ENCODE measurements at regions not wholly inside any gene's neighbourhood (a gene's known extent, or its start where the extent isn't known, plus 50 kb on each side); places are given as distances from the start of the nearest gene placed in this dataset.

GRCh38 chr10:124346831-124347230 is 71.9 kb downstream of the OAT start:
- no peak for DNase-seq

GRCh38 chr10:124345521-124345920 is 73.2 kb downstream of the OAT start:
- no peak for DNase-seq

GRCh38 chr10:124344931-124345330 is 73.8 kb downstream of the OAT start:
- DNase-seq = no peak

DNA sequence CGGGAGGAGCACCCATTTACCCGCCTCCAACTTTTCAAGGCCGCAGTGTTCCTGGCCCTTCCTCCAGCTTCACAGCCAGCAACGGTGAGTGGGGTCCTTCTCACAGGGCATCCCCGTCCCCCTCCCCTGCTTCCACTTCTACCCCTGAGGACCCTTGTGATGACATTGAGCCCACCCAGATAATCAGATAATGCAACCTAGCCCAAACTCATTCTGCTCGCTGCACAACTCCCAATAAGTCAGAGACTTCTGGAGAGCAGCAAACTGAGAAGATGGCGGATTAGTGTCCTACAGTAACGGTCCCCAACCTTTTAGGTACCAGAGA is 74.5 kb downstream of the OAT start:
- no peak for DNase-seq

- DNase-seq = no peak
These were observed 75.1 kb downstream of the OAT start for GRCh38 chr10:124343351-124344265.

- DNase-seq = no peak
These were observed 75.9 kb downstream of the OAT start for GRCh38 chr10:124342821-124343170.

GRCh38 chr10:124342136-124342820 is 76.4 kb downstream of the OAT start:
- no peak for DNase-seq

- peak; percentile 1 for DNase-seq
These were observed 77.0 kb downstream of the OAT start for GRCh38 chr10:124341768-124342135.

GRCh38 chr10:124340033-124340760 is 78.5 kb downstream of the OAT start:
- no peak for DNase-seq

GRCh38 chr10:124339119-124340032 is 79.3 kb downstream of the OAT start:
- peak; percentile 7 for DNase-seq

DNA sequence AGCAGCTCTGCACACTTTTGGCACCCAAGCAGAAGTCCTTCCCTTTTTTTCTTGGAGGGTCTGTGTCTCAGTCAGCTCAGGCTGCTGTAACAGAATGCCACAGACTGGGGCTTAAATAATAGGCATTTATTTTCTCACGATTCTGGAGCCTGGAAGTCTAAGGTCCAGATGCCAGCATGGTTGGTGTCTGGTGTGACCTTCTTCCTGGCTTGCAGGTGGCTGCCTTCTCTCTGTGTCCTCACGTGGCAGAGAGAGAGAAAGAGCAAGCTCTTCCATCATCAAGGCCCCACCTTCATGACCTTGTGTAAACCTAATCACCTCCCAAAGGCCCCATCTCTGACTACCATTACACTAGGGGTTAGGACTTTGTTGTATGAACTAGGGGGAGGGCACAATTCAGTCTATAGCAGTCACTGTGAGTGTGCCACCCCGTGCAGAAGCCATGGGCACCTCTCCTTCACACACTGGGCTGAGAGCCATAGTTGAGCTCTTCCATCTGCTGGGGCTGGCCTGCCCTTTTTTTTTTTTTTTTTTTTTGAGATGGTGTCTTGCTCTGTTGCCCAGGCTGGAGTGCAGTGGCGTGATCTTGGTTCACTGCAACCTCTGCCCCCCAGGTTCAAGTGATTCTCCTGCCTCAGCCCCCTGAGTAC is 80.3 kb downstream of the OAT start:
- no peak for DNase-seq

GRCh38 chr10:124336186-124336585 is 82.5 kb downstream of the OAT start:
- no peak for DNase-seq

- no peak for DNase-seq
These were observed 84.8 kb downstream of the OAT start for GRCh38 chr10:124333931-124334330.

DNA sequence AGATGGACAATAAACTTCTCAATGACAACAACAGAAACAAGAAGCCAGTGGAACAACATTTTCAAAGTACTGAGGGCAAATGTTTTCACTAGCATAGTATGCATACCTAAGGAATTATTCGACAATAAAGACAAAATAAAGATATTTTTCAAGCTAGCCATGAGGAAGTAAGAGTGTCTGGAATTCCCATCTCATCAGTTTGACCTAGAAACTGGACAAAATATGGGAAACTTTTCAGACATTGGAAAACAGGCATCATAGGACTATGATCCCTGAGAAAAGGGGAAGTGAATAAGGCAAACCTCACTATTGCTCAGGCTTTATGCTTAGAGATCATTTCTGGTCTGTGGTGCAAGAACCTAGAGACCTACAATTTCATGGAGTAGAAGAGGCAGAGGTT is 86.3 kb downstream of the OAT start:
- peak; percentile 46 for DNase-seq

DNA sequence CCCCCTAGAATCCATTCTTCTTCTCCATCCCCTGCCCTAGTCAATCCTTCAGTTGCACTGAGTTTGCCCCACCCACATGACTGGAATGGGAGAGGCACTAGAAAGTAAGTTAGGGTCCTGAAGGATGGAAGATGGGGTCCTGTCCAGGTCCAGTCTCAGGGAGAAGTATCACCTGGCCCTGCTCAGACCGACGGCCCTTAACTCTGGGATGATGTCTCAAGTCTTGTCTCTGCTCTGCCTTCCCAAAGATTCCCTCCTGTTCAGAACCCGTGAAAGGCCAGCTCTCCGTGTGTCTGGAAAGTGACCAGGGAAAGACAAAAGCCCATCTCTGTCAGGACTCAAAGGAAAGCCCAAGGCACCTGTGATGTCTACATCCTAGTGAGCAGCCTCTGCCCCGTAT is 88.8 kb downstream of the OAT start:
- DNase-seq = no peak

DNA sequence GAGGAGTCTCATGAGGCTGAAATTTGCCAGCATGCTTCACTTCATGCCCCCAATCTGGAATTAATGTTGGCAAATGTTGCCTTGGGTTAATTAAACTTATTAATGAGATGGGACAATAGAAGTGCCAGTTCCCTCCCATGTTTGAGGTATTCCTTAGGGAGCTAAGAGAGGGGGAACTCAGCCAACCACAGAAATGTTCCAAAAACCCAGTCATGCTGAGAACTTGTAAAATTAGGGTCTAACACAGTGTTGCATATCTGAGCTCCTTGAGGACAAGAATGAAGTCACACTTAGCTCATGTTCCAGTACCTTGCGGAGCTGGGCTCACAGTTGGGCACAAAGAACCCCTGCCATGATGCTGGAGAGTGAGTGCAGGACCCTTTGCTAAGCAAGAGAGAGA is 89.4 kb downstream of the OAT start:
- DNase-seq = no peak

GRCh38 chr10:124328477-124329220 is 90.1 kb downstream of the OAT start:
- no peak for DNase-seq

DNA sequence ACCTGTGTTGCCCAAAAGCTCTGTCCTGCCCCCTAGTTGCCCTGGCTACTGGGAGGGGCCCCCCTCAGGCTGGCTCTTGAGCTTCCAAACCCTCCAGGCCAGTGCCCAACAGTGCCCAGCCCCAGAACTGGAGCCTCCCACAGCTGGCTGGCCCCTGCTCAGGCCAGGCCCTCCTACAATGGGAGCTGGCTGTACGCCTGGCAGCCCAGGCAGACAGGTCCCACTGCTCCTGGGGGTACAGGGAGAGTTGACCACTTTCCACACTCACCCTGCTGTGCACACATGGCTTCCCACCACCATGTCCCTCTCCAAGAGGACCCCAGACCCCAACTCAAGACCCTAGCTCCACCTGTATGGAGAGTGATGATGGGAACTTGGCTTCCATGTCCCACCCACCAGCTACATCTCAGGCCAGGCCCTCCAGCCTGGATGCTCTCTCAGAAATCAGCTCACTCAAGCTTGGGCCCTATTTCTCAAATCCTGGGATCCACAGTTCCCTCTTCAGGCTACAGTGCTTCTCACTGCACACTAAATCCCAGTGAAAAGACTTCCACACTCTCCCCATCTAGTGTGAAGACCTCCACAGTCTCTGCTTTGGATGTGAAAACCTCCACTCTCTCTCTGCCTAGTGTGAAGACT is 92.6 kb downstream of the OAT start:
- no peak for DNase-seq

GRCh38 chr10:124325633-124325914 is 93.1 kb downstream of the OAT start:
- no peak for DNase-seq

GRCh38 chr10:124324856-124325632 is 93.7 kb downstream of the OAT start:
- DNase-seq = no peak

Measured in MV-4-11 (cell line).